ENCODE measurements at regions not wholly inside any gene's neighbourhood (a gene's known extent, or its start where the extent isn't known, plus 50 kb on each side); places are given as distances from the start of the nearest gene placed in this dataset.

DNA sequence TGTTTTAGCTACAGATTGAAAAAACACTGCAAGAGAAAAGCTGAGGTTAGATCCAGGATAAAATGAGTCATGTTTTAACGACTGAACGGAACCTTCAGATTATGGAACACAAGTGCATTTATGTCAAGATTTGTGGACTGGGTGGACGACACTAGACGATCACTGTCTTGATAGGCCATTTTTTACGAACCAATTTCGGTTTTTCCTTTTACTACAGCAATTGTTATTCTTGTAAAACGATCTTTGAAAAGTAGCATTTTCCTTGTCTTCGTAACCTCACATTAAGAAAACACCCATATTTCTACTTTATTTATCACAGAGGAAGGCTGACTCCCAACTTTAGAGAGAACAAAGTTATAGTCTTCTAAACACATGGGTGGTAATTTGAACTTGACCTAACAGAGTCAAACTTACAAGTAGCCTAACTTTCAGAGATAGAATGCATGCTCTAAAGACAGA is 294.2 kb upstream of the TCF21 start:
- TF ChIP-seq, protein P1, sequence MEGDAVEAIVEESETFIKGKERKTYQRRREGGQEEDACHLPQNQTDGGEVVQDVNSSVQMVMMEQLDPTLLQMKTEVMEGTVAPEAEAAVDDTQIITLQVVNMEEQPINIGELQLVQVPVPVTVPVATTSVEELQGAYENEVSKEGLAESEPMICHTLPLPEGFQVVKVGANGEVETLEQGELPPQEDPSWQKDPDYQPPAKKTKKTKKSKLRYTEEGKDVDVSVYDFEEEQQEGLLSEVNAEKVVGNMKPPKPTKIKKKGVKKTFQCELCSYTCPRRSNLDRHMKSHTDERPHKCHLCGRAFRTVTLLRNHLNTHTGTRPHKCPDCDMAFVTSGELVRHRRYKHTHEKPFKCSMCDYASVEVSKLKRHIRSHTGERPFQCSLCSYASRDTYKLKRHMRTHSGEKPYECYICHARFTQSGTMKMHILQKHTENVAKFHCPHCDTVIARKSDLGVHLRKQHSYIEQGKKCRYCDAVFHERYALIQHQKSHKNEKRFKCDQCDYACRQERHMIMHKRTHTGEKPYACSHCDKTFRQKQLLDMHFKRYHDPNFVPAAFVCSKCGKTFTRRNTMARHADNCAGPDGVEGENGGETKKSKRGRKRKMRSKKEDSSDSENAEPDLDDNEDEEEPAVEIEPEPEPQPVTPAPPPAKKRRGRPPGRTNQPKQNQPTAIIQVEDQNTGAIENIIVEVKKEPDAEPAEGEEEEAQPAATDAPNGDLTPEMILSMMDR (IDR thresholded peaks at IDR 0.05; ENCODE audit: low read depth, low read length), result no peak
- DNase-seq (ENCODE audit: extremely low read depth, low read depth), result no peak

DNA sequence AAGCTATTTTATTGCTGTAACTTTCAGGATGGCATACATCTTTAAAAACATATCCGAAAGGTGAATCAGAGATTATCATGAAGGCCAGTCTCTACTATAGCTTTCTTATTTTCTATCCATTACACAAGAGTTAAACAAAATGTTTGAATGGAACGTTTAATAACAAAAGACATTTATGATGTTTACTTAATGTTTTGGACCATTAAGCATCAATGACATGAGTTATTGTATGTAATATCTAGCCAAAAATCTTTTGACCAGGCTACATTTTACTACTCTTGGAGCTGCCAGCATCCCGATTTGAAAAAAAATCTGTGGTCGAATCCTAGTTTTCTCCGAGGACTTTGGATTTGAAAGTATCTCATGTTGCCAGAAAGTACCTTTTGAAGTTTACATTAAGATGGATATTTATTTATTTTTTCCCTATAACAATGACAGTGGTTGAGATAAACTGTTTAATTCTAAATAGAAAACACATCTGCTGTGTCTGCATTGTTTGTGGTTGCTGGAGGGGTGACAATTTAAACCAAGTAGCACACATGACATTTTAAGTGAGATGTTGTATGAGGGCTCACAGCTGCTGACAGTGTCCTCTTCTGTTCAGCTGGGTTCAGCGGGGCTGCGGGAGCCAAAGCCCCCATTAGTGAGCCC is 293.7 kb upstream of the TCF21 start:
- DNase-seq (ENCODE audit: extremely low read depth, low read depth), result no peak
- TF ChIP-seq, protein P1 (IDR thresholded peaks at IDR 0.05; ENCODE audit: low read depth, low read length), result no peak

DNA sequence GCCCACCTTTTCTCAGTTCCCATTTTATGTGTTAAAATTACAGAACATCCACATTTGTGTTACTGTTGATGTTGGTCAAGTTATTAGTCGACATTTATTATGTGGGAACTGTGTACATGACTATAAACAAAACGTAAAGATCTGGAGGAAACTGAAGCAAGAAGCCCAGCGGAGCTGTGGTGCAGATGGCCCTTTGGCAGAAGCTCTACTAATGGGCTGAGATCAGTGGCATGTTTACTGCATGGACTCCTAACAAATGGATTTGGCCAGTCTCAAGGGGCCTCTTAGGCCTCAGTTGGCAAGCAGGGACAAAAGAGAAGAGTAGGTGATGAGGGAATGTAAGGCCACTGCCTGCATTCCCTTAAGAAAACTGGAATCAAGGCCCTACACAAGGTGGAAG is 282.1 kb upstream of the TCF21 start:
- TF ChIP-seq, protein P1 (IDR thresholded peaks at IDR 0.05; ENCODE audit: low read depth, low read length), result no peak

DNA sequence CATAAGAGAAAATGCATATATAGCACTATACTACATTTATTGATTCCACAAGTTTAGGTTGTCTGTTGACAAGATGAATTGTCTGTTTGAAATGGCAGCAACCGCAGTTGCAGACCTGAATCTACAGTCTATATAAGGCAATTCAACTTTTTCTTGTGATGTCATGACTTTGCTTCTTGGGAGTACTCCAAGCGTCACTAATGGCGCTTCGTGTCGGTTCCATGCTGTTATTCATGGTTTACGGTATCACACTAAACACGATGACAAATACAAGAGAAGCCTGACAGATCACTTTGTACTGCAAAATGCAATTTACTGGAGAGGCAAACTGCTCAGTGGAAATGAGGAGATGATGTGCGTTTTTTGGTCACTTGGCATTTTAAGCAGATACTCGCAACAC is 280.3 kb upstream of the TCF21 start:
- TF ChIP-seq, protein P1 (IDR thresholded peaks at IDR 0.05; ENCODE audit: low read depth, low read length), result no peak
- DNase-seq (ENCODE audit: extremely low read depth, low read depth), result no peak

More for the DNA sequence above, 282.1 kb upstream of the TCF21 start:
- no peak for DNase-seq (ENCODE audit: extremely low read depth, low read depth)

DNA sequence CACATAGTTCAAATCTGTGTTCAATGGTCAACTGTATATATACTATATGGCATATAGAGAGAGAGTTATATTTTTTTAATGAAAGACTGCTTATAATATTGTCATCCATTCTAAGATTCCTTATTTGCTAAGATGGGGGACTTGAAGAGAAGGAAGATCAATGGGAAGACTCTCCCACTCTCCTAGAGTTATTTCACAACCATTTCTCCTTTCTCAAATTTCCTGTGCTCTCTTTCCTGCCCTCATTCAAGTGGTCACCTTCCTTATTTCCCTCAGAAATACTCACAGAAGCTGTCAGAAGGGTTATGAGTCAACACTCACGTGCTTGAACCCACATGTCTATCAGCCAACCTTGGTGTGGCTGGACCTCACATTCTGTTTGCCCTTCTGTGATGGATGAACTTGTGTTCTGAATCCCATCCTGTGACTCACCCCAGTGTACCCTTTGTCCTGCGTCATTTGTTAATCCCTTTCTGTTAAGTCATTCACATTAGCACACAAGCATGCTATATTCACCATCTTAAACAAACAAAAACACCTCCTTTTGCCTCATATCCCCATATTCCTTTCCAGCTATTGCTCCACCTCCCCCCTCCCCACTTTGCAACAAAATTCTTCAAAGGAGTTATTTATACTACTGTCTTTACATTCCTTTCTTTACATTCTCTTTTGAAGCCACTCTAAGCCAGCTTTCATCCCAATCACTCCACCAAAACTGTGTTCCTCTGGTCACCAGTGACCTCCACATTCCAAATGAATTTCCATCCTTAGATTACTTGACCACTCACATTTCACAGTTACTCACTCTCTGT is 279.3 kb upstream of the TCF21 start:
- DNase-seq (ENCODE audit: extremely low read depth, low read depth), result peak; percentile 78
- TF ChIP-seq, protein P1 (IDR thresholded peaks at IDR 0.05; ENCODE audit: low read depth, low read length), result no peak

DNA sequence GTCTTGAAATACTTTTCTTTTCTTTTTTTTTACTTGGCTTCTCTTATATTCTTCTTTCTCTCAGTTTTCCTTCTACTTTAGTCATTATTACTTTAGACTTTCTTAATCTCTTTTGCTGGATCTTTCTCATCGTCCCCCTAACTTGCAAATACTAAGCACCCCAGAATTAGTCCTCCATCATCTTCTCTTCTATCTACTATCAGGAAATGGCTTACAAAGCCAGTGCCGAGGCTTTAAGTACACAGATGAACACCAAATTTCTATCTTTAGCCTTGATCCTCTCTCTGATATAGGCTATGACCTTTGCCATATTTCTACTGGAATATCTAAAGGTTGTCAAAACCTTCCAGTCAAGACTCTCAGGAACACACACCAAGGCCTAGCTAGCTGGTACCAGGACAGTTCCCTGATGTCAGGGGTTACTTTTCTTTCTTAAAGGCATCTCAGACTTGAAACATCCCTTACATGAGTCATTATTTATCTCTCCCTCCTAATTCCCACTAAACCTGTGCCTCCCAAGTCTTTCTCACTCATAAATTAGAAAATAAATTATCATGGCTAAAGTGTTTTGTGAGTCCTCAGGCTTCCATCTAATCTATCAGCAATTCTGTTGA is 278.6 kb upstream of the TCF21 start:
- TF ChIP-seq, protein P1 (IDR thresholded peaks at IDR 0.05; ENCODE audit: low read depth, low read length), result no peak
- DNase-seq (ENCODE audit: extremely low read depth, low read depth), result no peak

DNA sequence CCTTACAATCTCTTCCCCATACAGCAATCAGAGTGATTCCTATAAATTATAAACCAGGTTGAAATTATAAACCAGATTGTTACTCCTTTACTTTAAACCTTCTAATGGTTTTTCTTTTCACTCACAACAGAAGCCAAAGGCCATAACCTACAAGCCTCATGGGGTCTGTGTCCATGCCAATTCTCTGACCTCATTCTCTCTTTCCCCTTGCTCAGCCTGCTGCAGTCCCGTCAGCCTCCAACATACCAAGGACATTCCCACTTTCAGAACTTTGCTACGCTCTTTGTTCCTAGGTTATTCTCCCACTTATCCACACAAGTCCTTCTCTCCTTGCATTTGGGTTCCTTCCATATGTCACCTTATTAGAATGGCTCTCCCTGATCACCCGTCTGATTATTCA is 277.9 kb upstream of the TCF21 start:
- no peak for DNase-seq (ENCODE audit: extremely low read depth, low read depth)
- TF ChIP-seq, protein P1 (IDR thresholded peaks at IDR 0.05; ENCODE audit: low read depth, low read length), result no peak

Measured in AG09319 (cell line).